Osteoblast (primary cell): ENCODE measurements at regions not wholly inside any gene's neighbourhood (a gene's known extent, or its start where the extent isn't known, plus 50 kb on each side); places are given as distances from the start of the nearest gene placed in this dataset.

Source experiments
- DNase-seq: peaks from one replicate; pipeline ENCODE4 v3.0.0; 2011; ENCODE audit warnings: low spot score, mixed read lengths; ENCODE audit not compliant: insufficient read length; ENCODE audit errors: missing footprints
- H2AFZ ChIP-seq: 2 replicates; pipeline ENCODE4 v1.6.0; 2011; ENCODE audit warnings: mild to moderate bottlenecking, low read length
- H3K27ac ChIP-seq: 2 replicates; pipeline ENCODE4 v1.5.1; 2011; ENCODE audit warnings: mild to moderate bottlenecking, low read depth, low read length, moderate library complexity
- H3K27me3 ChIP-seq: 2 replicates; pipeline ENCODE4 v1.6.0; 2012; ENCODE audit warnings: mild to moderate bottlenecking, control low read depth, inconsistent platforms, low read length, moderate library complexity; ENCODE audit not compliant: insufficient read depth
- H3K36me3 ChIP-seq: 2 replicates; pipeline ENCODE4 v1.5.1; 2011; ENCODE audit warnings: mild to moderate bottlenecking, low read length, control low read depth, moderate library complexity; ENCODE audit not compliant: insufficient read depth
- H3K4me1 ChIP-seq: 2 replicates; pipeline ENCODE4 v1.5.1; 2011; ENCODE audit warnings: mild to moderate bottlenecking, low read length, control low read depth, moderate library complexity; ENCODE audit not compliant: insufficient read depth
- H3K4me2 ChIP-seq: 2 replicates; pipeline ENCODE4 v1.6.0; 2011; ENCODE audit warnings: mild to moderate bottlenecking, low read length; ENCODE audit not compliant: insufficient read depth
- H3K4me3 ChIP-seq: fragments of 200-600 bp; sonication (generic); 3 replicates; pipeline ENCODE4 v1.5.1; 2012; ENCODE audit warnings: mild to moderate bottlenecking, low read length, inconsistent platforms; ENCODE audit not compliant: insufficient read depth
- H3K79me2 ChIP-seq: 2 replicates; pipeline ENCODE4 v1.6.0; 2012; ENCODE audit warnings: mild to moderate bottlenecking, low read length, control low read depth, inconsistent platforms; ENCODE audit not compliant: insufficient read depth
- H3K9me3 ChIP-seq: 2 replicates; pipeline ENCODE4 v1.5.1; 2011; ENCODE audit warnings: low read depth, low read length, control low read depth
- H4K20me1 ChIP-seq: 2 replicates; pipeline ENCODE4 v1.6.0; 2012; ENCODE audit warnings: mild to moderate bottlenecking, low read length, control low read depth; ENCODE audit not compliant: insufficient read depth
- CTCF ChIP-seq: IDR thresholded peaks from 2 replicates; pipeline ENCODE4 v1.5.1; 2011; ENCODE audit warnings: mild to moderate bottlenecking, low read depth, low read length, moderate library complexity; ENCODE audit errors: extremely low read depth

GRCh38 chr10:88172159-88172558 lies 308.7 kb downstream of the PTEN start:
- H3K79me2 ChIP-seq = no peaks in the 10 kb centered on the region
- TF ChIP-seq CTCF = no peak
- no peaks in the 10 kb centered on the region for H3K4me1 ChIP-seq
- no peaks in the 10 kb centered on the region for H3K27me3 ChIP-seq
- H2AFZ ChIP-seq = no peak overlapping the region
- no peak overlapping the region for H3K4me2 ChIP-seq
- no peak overlapping the region for H3K4me3 ChIP-seq
- no peaks in the 10 kb centered on the region for H3K9me3 ChIP-seq
- H3K36me3 ChIP-seq = no peaks in the 10 kb centered on the region
- no peaks in the 10 kb centered on the region for H4K20me1 ChIP-seq
- no peak overlapping the region for H3K27ac ChIP-seq
- no peak for DNase-seq

- Histone ChIP-seq H2AFZ (no peak overlapping the region), H3K4me1 (no peaks in the 10 kb centered on the region), H3K4me3 (no peak overlapping the region), H3K4me2 (no peak overlapping the region), H3K27ac (no peak overlapping the region), H3K27me3 (no peaks in the 10 kb centered on the region), H3K79me2 (no peaks in the 10 kb centered on the region), H4K20me1 (no peaks in the 10 kb centered on the region), H3K9me3 (no peaks in the 10 kb centered on the region), H3K36me3 (no peaks in the 10 kb centered on the region)
- no peak for TF ChIP-seq CTCF
- DNase-seq = no peak
Observed at GRCh38 chr10:88174391-88174790, 311.0 kb downstream of the PTEN start.

- Histone ChIP-seq H4K20me1 (no peaks in the 10 kb centered on the region), H3K4me2 (no peak overlapping the region), H3K9me3 (no peaks in the 10 kb centered on the region), H3K4me3 (no peak overlapping the region), H3K27me3 (no peaks in the 10 kb centered on the region), H3K4me1 (no peaks in the 10 kb centered on the region), H3K79me2 (no peaks in the 10 kb centered on the region), H2AFZ (no peak overlapping the region), H3K36me3 (no peaks in the 10 kb centered on the region), H3K27ac (no peak overlapping the region)
- no peak for DNase-seq
- no peak for TF ChIP-seq CTCF
Observed at GRCh38 chr10:88178758-88179157, 315.3 kb downstream of the PTEN start.

GRCh38 chr10:88179831-88180230 lies 316.4 kb downstream of the PTEN start:
- H3K27ac ChIP-seq = no peak overlapping the region
- no peaks in the 10 kb centered on the region for H4K20me1 ChIP-seq
- H3K4me2 ChIP-seq = no peak overlapping the region
- no peaks in the 10 kb centered on the region for H3K36me3 ChIP-seq
- no peak for DNase-seq
- H3K4me3 ChIP-seq = no peak overlapping the region
- no peaks in the 10 kb centered on the region for H3K4me1 ChIP-seq
- no peaks in the 10 kb centered on the region for H3K27me3 ChIP-seq
- H2AFZ ChIP-seq = no peak overlapping the region
- no peak for TF ChIP-seq CTCF
- H3K9me3 ChIP-seq = no peaks in the 10 kb centered on the region
- no peaks in the 10 kb centered on the region for H3K79me2 ChIP-seq
